ENCODE measurements at regions not wholly inside any gene's neighbourhood (a gene's known extent, or its start where the extent isn't known, plus 50 kb on each side); places are given as distances from the start of the nearest gene placed in this dataset.
A peak's percentile ranks its signal among the peaks of the same experiment; 100 is the strongest.

DNA sequence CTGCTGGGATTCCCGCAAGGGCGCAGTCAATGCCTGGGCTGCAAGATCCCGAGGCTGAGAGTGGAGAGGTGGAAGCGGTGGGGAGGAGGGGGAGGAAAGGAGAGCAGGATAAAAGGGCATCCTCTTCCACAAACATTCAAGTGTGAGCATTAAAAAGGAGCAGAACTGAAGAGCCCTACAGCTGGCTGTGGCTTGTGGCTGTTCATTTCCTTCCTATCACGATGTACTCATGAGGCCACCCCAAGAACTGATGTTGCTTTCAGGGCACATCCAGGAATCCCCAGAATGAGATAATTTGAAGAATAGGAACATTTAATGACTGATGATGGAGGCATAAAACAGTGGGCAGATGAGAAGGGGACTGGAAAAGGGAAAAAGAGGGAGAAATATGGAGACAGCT, 230.8 kb upstream of the SMIM21 start:
- Histone ChIP-seq H3K9me3 (replicated peaks; ENCODE audit: control insufficient read depth, low read depth, low read length) (no peaks in the 10 kb centered on the region), H3K4me1 (ENCODE audit: control insufficient read depth, insufficient read depth, low read length) (peaks cover 5% of the 10 kb centered on the region), H3K36me3 (ENCODE audit: control insufficient read depth, insufficient read depth, low read length) (no peaks in the 10 kb centered on the region), H3K27ac (ENCODE audit: low read length) (no peak overlapping the region), H3K27me3 (ENCODE audit: control insufficient read depth, insufficient read depth, low read length) (no peaks in the 10 kb centered on the region), H3K4me3 (ENCODE audit: low read length) (no peak overlapping the region)
- WGBS (ENCODE audit: insufficient coverage) = 40% methylated on average over 2 of the region's 5 CpGs
- no peak for DNase-seq

DNA sequence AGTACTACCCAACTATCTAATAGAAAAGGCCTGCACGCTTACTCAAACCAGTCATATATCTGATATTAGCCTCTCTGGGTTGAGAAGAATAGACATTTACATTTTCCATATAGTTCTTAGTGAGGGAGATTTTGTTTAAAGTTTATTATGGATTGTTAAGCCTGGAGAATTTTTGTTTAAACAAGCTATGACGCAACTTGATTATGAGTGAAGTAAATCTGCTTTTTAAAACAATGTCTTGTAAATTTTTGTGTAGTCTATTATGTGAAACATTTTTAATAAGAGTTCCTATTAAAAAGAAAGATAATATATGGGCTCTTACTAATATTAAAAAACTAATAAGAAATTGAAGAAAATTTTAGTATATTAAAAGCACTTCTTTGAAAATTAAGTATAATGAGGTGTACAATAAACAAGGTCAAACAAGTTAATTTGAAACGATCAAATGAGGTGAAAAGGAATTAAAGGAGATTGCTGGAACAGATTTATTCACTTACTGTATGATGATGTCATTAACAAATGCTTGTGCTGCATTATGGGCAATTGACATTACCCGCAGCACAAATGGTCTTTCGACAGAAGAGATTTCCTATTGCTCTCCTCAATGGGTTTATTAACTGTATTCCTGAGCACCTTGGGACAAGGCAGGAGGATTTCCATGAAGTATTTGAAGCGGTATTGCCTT, 229.2 kb upstream of the SMIM21 start:
- H3K27ac ChIP-seq (ENCODE audit: low read length) = no peak overlapping the region
- H3K4me1 ChIP-seq (ENCODE audit: control insufficient read depth, insufficient read depth, low read length) = peaks cover 5% of the 10 kb centered on the region
- no peaks in the 10 kb centered on the region for H3K9me3 ChIP-seq (replicated peaks; ENCODE audit: control insufficient read depth, low read depth, low read length)
- H3K36me3 ChIP-seq (ENCODE audit: control insufficient read depth, insufficient read depth, low read length) = no peaks in the 10 kb centered on the region
- no peaks in the 10 kb centered on the region for H3K27me3 ChIP-seq (ENCODE audit: control insufficient read depth, insufficient read depth, low read length)
- no peak for DNase-seq
- 90% methylated on average over 3 of the region's 6 CpGs for WGBS (ENCODE audit: insufficient coverage)
- H3K4me3 ChIP-seq (ENCODE audit: low read length) = no peak overlapping the region

DNA sequence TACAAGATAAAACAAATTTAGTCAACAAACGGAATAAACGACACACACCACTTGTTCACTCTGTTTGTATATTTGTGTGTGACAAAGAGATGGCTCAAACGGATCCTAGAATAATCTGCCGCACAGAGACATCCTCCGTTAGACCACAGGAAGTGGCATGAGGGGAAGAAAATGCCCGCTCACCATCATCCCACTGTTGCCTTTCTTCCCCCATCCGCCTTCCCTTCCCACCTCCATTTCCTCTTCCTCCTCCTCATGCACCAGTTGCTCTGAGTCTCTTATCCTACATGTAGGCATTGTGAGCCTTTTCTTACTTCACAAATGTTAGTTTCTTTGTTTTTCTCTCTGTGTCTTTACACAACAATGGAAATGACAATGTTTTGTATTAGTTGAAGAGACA, 228.5 kb upstream of the SMIM21 start:
- no peak overlapping the region for H3K4me3 ChIP-seq (ENCODE audit: low read length)
- H3K36me3 ChIP-seq (ENCODE audit: control insufficient read depth, insufficient read depth, low read length) = no peaks in the 10 kb centered on the region
- no peak for DNase-seq
- peaks cover 5% of the 10 kb centered on the region for H3K4me1 ChIP-seq (ENCODE audit: control insufficient read depth, insufficient read depth, low read length)
- WGBS (ENCODE audit: insufficient coverage) = no CpG with 5 or more reads among the region's 7 CpGs
- no peaks in the 10 kb centered on the region for H3K9me3 ChIP-seq (replicated peaks; ENCODE audit: control insufficient read depth, low read depth, low read length)
- H3K27me3 ChIP-seq (ENCODE audit: control insufficient read depth, insufficient read depth, low read length) = no peaks in the 10 kb centered on the region
- H3K27ac ChIP-seq (ENCODE audit: low read length) = no peak overlapping the region

DNA sequence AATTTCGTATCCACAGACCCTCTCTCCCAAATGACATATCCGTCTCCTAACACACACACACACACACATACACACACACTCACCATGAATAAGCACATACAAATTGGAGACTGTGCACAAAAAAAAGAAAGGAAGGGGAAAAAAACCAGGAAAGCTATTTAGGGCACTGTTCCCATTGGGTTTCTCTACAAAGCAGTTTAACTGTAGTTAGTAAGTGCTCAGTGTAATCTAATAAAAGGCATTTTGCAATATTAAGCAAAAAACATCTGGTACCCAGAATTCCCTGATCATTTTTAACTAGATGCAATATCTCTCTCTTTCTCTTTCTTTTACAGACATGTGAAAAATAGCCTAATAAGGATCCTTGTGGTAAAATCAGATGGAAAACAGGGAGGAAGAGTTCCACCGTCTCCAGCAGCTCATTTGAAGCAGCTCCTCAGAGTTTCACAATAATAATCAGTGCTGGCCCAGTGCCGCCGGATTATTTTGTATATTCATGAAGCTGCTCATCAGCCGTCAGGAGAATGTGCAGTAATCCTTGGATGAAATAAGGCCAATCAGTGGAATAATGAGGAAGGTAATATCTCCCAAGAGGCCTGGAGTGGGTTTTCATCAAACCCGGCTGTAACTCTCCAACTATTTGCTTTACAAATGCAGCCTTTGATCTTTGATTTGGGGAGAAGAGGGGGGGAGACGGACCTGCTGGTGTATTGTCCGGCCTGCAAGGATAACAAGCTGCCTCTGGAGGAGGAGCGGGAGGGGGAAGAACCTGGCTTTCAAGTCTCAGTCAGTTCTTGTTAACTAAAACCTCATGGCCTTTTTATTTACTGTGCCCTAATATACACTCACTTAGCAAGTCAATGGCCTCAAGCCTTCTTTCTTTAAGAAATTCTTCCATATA, 227.6 kb upstream of the SMIM21 start:
- DNase-seq = peak; percentile 82
- H3K4me1 ChIP-seq (ENCODE audit: control insufficient read depth, insufficient read depth, low read length) = peaks cover 5% of the 10 kb centered on the region
- H3K36me3 ChIP-seq (ENCODE audit: control insufficient read depth, insufficient read depth, low read length) = no peaks in the 10 kb centered on the region
- H3K27me3 ChIP-seq (ENCODE audit: control insufficient read depth, insufficient read depth, low read length) = no peaks in the 10 kb centered on the region
- no peak overlapping the region for H3K4me3 ChIP-seq (ENCODE audit: low read length)
- H3K27ac ChIP-seq (ENCODE audit: low read length) = peak overlapping the region; percentile 32
- no peaks in the 10 kb centered on the region for H3K9me3 ChIP-seq (replicated peaks; ENCODE audit: control insufficient read depth, low read depth, low read length)
- 0% methylated on average over 1 of the region's 10 CpGs for WGBS (ENCODE audit: insufficient coverage)

DNA sequence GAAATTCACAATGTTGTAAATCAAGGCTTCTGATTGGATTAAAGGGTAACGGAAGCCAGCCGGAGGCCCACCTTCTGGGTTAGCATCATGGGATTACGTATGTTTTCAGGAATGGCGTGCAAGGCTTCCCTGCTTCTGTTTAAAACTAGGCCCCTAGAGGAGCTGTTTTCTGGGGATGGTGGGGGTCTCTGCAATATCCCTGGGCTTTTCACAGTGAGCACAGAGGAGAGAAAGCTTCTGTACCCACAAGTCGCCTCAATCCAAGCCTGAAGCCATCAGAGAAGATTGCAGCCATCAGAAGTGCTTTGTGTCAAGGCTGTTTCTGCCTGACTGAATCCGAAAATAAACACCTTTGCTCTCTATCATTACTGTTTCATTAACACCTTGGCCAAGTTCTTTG, 226.9 kb upstream of the SMIM21 start:
- H3K4me3 ChIP-seq (ENCODE audit: low read length) = no peak overlapping the region
- no peaks in the 10 kb centered on the region for H3K36me3 ChIP-seq (ENCODE audit: control insufficient read depth, insufficient read depth, low read length)
- WGBS (ENCODE audit: insufficient coverage) = 75% methylated on average over 2 of the region's 6 CpGs
- no peaks in the 10 kb centered on the region for H3K9me3 ChIP-seq (replicated peaks; ENCODE audit: control insufficient read depth, low read depth, low read length)
- DNase-seq = no peak
- H3K4me1 ChIP-seq (ENCODE audit: control insufficient read depth, insufficient read depth, low read length) = peaks cover 5% of the 10 kb centered on the region
- H3K27me3 ChIP-seq (ENCODE audit: control insufficient read depth, insufficient read depth, low read length) = no peaks in the 10 kb centered on the region
- no peak overlapping the region for H3K27ac ChIP-seq (ENCODE audit: low read length)

DNA sequence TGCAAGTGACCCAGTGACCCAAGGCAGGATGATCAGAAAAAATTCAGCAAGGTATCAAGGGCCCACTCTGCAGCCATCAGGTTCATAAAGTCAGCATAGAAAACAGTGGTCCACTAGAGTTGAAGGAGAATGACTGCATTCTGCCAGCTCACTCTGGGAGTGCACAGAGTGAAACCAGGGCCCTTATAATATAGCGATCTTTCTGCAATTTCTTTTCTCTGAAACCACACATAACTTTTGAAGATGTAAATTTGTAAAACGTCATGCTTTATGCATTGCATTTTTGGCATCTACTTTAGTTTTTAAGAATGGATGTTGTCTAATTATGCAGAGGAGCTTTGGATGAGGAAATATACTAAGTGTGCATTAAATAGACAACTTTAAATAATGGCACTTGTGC, 225.0 kb upstream of the SMIM21 start:
- DNase-seq = no peak
- no CpG with 5 or more reads among the region's 2 CpGs for WGBS (ENCODE audit: insufficient coverage)

DNA sequence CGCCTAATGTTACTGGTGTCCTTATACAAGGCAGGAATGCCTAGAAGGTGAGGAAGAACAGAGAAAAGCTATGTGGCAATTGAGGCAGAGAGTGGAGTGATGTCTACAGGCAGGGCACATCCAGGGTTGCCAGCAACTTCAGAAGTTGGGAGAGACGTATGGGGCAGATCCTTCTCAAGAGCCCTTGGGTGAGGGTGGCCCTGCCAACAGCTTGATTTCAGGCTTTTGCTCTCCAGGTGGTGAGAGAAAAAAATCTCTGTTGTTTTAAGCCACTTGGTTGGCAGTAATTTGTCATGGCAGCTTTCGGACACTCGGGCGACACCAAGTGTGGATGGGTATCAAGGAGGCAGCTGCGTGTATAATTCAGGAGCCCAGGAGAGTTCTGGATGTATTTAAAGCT, 217.4 kb upstream of the SMIM21 start:
- no peak for DNase-seq
- 93% methylated on average over 6 of the region's 6 CpGs for WGBS (ENCODE audit: insufficient coverage)
- Histone ChIP-seq H3K27me3 (ENCODE audit: control insufficient read depth, insufficient read depth, low read length) (no peaks in the 10 kb centered on the region), H3K4me3 (ENCODE audit: low read length) (no peak overlapping the region), H3K4me1 (ENCODE audit: control insufficient read depth, insufficient read depth, low read length) (peaks cover 4% of the 10 kb centered on the region), H3K9me3 (replicated peaks; ENCODE audit: control insufficient read depth, low read depth, low read length) (no peaks in the 10 kb centered on the region), H3K36me3 (ENCODE audit: control insufficient read depth, insufficient read depth, low read length) (no peaks in the 10 kb centered on the region), H3K27ac (ENCODE audit: low read length) (no peak overlapping the region)

More for the DNA sequence above, 225.0 kb upstream of the SMIM21 start:
- Histone ChIP-seq H3K27me3 (ENCODE audit: control insufficient read depth, insufficient read depth, low read length) (no peaks in the 10 kb centered on the region), H3K27ac (ENCODE audit: low read length) (no peak overlapping the region), H3K4me1 (ENCODE audit: control insufficient read depth, insufficient read depth, low read length) (peaks cover 5% of the 10 kb centered on the region), H3K9me3 (replicated peaks; ENCODE audit: control insufficient read depth, low read depth, low read length) (no peaks in the 10 kb centered on the region), H3K36me3 (ENCODE audit: control insufficient read depth, insufficient read depth, low read length) (no peaks in the 10 kb centered on the region), H3K4me3 (ENCODE audit: low read length) (no peak overlapping the region)

DNA sequence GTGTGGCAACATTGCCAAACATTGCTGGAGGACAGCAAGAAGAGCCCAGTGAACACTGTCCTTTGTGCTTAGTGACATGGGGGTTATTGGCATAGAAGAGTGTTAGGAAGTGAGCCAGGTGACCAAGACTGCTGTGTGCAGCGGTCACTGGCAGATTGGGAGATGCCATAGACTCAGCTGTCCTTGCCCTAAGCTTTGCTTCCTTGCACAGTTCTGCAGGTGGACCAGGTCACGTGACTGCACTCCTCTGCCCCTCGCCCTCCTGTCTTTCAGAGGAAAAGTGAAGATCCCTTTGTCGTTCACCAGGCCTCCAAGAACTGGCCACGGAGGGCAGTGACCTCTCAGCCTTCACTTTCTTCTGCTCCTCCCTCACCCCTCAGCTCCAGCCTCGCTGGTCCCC, 215.6 kb upstream of the SMIM21 start:
- Histone ChIP-seq H3K4me1 (ENCODE audit: control insufficient read depth, insufficient read depth, low read length) (peaks cover 21% of the 10 kb centered on the region), H3K27me3 (ENCODE audit: control insufficient read depth, insufficient read depth, low read length) (no peaks in the 10 kb centered on the region), H3K4me3 (ENCODE audit: low read length) (no peak overlapping the region), H3K9me3 (replicated peaks; ENCODE audit: control insufficient read depth, low read depth, low read length) (no peaks in the 10 kb centered on the region), H3K27ac (ENCODE audit: low read length) (no peak overlapping the region), H3K36me3 (ENCODE audit: control insufficient read depth, insufficient read depth, low read length) (no peaks in the 10 kb centered on the region)
- DNase-seq = no peak
- 96% methylated on average over 6 of the region's 6 CpGs for WGBS (ENCODE audit: insufficient coverage)

DNA sequence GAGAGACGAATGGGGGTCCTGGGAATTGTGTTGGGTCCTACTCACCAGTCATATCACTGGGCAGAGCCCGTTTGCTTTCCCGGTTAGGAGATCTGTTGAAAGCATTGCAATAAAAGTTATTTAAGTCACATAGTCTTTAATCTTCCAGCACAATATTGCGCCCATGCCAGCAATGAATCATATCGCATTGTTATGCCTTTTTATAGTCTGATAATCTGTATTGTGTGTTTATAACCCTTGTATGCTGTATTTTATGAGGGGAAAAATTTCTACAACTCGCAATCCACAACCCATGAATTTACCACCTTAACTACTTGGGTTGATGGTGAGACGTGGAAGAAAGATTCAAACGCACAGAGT, 211.9 kb upstream of the SMIM21 start:
- Histone ChIP-seq H3K4me1 (ENCODE audit: control insufficient read depth, insufficient read depth, low read length) (peaks cover 32% of the 10 kb centered on the region), H3K27me3 (ENCODE audit: control insufficient read depth, insufficient read depth, low read length) (no peaks in the 10 kb centered on the region), H3K36me3 (ENCODE audit: control insufficient read depth, insufficient read depth, low read length) (no peaks in the 10 kb centered on the region), H3K27ac (ENCODE audit: low read length) (peak overlapping the region; percentile 94), H3K4me3 (ENCODE audit: low read length) (no peak overlapping the region), H3K9me3 (replicated peaks; ENCODE audit: control insufficient read depth, low read depth, low read length) (no peaks in the 10 kb centered on the region)
- no CpG with 5 or more reads among the region's 8 CpGs for WGBS (ENCODE audit: insufficient coverage)
- DNase-seq = peak; percentile 66

DNA sequence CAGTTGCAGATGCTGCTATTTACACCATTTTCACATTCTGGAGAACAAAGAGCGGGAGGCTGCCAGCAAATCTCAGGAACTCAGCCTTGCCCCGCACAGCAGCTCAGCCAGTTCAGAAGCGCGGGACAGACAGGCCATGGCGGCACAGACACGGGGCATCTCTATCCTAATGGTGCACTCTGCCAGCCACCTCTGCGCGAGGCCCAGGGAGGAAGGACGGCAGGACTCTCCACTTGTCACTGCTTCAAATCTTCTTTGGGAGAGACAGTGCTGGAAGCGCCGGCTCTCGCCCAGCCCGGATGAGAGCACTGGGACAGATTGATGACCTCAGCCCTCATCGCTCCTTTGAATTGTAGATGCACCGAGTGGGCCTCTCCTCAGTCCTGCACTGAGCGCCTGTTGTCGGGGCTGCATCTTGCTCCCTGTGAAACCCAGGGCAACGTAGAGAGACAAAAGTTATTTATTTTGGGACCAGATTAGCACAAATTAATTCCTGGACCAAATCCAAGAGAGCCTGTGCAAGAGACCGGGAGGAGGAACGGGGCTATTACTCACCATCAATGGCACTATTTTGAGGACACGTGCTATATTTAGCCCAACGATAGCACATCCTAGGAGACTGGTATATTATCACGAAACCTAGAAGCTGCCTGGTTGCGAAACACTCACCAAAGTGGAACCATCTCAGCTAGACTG, 211.4 kb upstream of the SMIM21 start:
- Histone ChIP-seq H3K9me3 (replicated peaks; ENCODE audit: control insufficient read depth, low read depth, low read length) (no peaks in the 10 kb centered on the region), H3K27me3 (ENCODE audit: control insufficient read depth, insufficient read depth, low read length) (no peaks in the 10 kb centered on the region), H3K36me3 (ENCODE audit: control insufficient read depth, insufficient read depth, low read length) (no peaks in the 10 kb centered on the region), H3K4me3 (ENCODE audit: low read length) (peak overlapping the region; percentile 24), H3K27ac (ENCODE audit: low read length) (peak overlapping the region; percentile 94), H3K4me1 (ENCODE audit: control insufficient read depth, insufficient read depth, low read length) (peaks cover 32% of the 10 kb centered on the region)
- WGBS (ENCODE audit: insufficient coverage) = 11% methylated on average over 16 of the region's 24 CpGs
- peak; percentile 96 for DNase-seq
